SK-N-SH treated with all-trans-retinoic acid at 6 μM for 48 hours (cell line): ENCODE measurements at regions not wholly inside any gene's neighbourhood (a gene's known extent, or its start where the extent isn't known, plus 50 kb on each side); places are given as distances from the start of the nearest gene placed in this dataset.

Source experiments
- OSR1 ChIP-seq: fragments of 250-450 bp; sonication (Bioruptor Pico); IDR thresholded peaks from 2 replicates; pipeline ENCODE4 v1.8.0; 2022; ENCODE audit warnings: moderate library complexity, mild to moderate bottlenecking, inconsistent platforms
- PATZ1 ChIP-seq: fragments of 250-450 bp; sonication (Bioruptor Pico); IDR thresholded peaks from 2 replicates; pipeline ENCODE4 v1.8.0; 2020; ENCODE audit warnings: mild to moderate bottlenecking, moderate library complexity, borderline replicate concordance
- SNAI2 ChIP-seq: fragments of 250-450 bp; sonication (Bioruptor Pico); IDR thresholded peaks from 2 replicates; pipeline ENCODE4 v1.5.0; 2020; ENCODE audit warnings: mild to moderate bottlenecking, moderate library complexity
- TF ChIP-seq, protein P1 (sequence below): fragments of 250-450 bp; sonication (Bioruptor Pico); IDR thresholded peaks from 2 replicates; pipeline ENCODE4 v1.5.1; 2021; ENCODE audit warnings: mild to moderate bottlenecking, moderate library complexity

DNA sequence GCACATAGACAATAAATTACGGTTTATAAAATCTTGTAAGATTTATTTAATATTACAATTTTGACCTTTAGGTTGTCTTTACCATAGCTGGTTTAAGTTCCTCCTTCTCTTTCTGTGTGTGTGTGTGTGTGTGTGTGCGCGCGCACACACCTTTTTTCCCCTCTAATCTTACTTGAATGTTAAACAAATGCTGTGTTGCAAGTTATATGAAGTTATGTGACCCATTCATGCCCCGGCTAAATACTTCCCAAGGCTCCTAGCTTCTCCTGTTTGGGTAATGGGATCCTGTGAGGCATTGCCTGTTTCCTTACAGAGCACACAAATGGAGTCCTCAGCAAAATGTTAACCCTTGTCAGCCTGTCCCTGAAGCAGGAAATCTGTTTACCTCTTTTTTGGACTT is 125.6 kb upstream of the ZNF608 start:
- TF ChIP-seq OSR1 (CRISPR knock-in tag) (no peak), PATZ1 (CRISPR knock-in tag) (no peak), SNAI2 (CRISPR knock-in tag) (no peak)
- TF ChIP-seq, protein P1, sequence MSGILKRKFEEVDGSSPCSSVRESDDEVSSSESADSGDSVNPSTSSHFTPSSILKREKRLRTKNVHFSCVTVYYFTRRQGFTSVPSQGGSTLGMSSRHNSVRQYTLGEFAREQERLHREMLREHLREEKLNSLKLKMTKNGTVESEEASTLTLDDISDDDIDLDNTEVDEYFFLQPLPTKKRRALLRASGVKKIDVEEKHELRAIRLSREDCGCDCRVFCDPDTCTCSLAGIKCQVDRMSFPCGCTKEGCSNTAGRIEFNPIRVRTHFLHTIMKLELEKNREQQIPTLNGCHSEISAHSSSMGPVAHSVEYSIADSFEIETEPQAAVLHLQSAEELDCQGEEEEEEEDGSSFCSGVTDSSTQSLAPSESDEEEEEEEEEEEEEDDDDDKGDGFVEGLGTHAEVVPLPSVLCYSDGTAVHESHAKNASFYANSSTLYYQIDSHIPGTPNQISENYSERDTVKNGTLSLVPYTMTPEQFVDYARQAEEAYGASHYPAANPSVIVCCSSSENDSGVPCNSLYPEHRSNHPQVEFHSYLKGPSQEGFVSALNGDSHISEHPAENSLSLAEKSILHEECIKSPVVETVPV: no peak
